M059J (cell line): ENCODE measurements at regions not wholly inside any gene's neighbourhood (a gene's known extent, or its start where the extent isn't known, plus 50 kb on each side); places are given as distances from the start of the nearest gene placed in this dataset.
"Not testable (repeated sequence)": the region's sequence is repeated elsewhere in the genome, so short reads cannot be mapped to it uniquely, and the experiment has no call there.

Experiments used
- DNase-seq: peaks from one replicate; pipeline ENCODE4 v3.0.0-alpha.2; 2012; ENCODE audit warnings: low read depth

- DNase-seq = not testable (repeated sequence)
Measured at GRCh38 chr3:156048483-156048882, 71.9 kb upstream of the KCNAB1 start.

- DNase-seq = no peak
Measured at GRCh38 chr3:156050918-156051317, 69.5 kb upstream of the KCNAB1 start.

- DNase-seq = no peak
Measured at GRCh38 chr3:156051651-156052050, 68.7 kb upstream of the KCNAB1 start.

- DNase-seq = no peak
Measured at GRCh38 chr3:156052115-156052514, 68.3 kb upstream of the KCNAB1 start.

GRCh38 chr3:156059950-156060501, 60.4 kb upstream of the KCNAB1 start:
- no peak for DNase-seq

- not testable (repeated sequence) for DNase-seq
Measured at GRCh38 chr3:156068151-156068550, 52.2 kb upstream of the KCNAB1 start.

- DNase-seq = no peak
Measured at GRCh38 chr3:156070028-156070427, 50.4 kb upstream of the KCNAB1 start.
